ENCODE measurements at regions not wholly inside any gene's neighbourhood (a gene's known extent, or its start where the extent isn't known, plus 50 kb on each side); places are given as distances from the start of the nearest gene placed in this dataset.
"Not testable (repeated sequence)": the region's sequence is repeated elsewhere in the genome, so short reads cannot be mapped to it uniquely, and the experiment has no call there.

- DNase-seq (ENCODE audit: low spot score), result no peak
Measured at GRCh38 chr12:68387338-68387737, 55.2 kb upstream of the MDM1 start.

- DNase-seq (ENCODE audit: low spot score), result no peak
Measured at GRCh38 chr12:68389305-68389704, 57.1 kb upstream of the MDM1 start.

GRCh38 chr12:68391937-68392336 lies 59.8 kb upstream of the MDM1 start:
- no peak for DNase-seq (ENCODE audit: low spot score)

GRCh38 chr12:68392376-68392775 lies 60.2 kb upstream of the MDM1 start:
- DNase-seq (ENCODE audit: low spot score), result no peak

GRCh38 chr12:68393417-68393816 lies 61.3 kb upstream of the MDM1 start:
- no peak for DNase-seq (ENCODE audit: low spot score)

GRCh38 chr12:68397566-68398158 lies 65.5 kb upstream of the MDM1 start:
- no peak for DNase-seq (ENCODE audit: low spot score)

- DNase-seq (ENCODE audit: low spot score), result not testable (repeated sequence)
Measured at GRCh38 chr12:68398689-68399088, 66.5 kb upstream of the MDM1 start.

- DNase-seq (ENCODE audit: low spot score), result no peak
Measured at GRCh38 chr12:68400226-68400829, 68.2 kb upstream of the MDM1 start.

- no peak for DNase-seq (ENCODE audit: low spot score)
Measured at GRCh38 chr12:68402422-68402821, 70.3 kb upstream of the MDM1 start.

GRCh38 chr12:68403296-68403695 lies 71.1 kb upstream of the MDM1 start:
- no peak for DNase-seq (ENCODE audit: low spot score)

- no peak for DNase-seq (ENCODE audit: low spot score)
Measured at GRCh38 chr12:68403711-68404110, 71.5 kb upstream of the MDM1 start.

- DNase-seq (ENCODE audit: low spot score), result no peak
Measured at GRCh38 chr12:68405343-68405781, 73.2 kb upstream of the MDM1 start.

GRCh38 chr12:68406134-68406576 lies 74.0 kb upstream of the MDM1 start:
- DNase-seq (ENCODE audit: low spot score), result peak; percentile 54

GRCh38 chr12:68406911-68407310 lies 74.7 kb upstream of the MDM1 start:
- DNase-seq (ENCODE audit: low spot score), result no peak

- no peak for DNase-seq (ENCODE audit: low spot score)
Measured at GRCh38 chr12:68410018-68410660, 78.0 kb upstream of the MDM1 start.

GRCh38 chr12:68411371-68411770 lies 79.2 kb upstream of the MDM1 start:
- no peak for DNase-seq (ENCODE audit: low spot score)

GRCh38 chr12:68414988-68415387 lies 82.8 kb upstream of the MDM1 start:
- DNase-seq (ENCODE audit: low spot score), result no peak

- no peak for DNase-seq (ENCODE audit: low spot score)
Measured at GRCh38 chr12:68416350-68416749, 84.2 kb upstream of the MDM1 start.

- DNase-seq (ENCODE audit: low spot score), result no peak
Measured at GRCh38 chr12:68416826-68417225, 84.7 kb upstream of the MDM1 start.

GRCh38 chr12:68418137-68418460 lies 85.9 kb upstream of the MDM1 start:
- DNase-seq (ENCODE audit: low spot score), result no peak

GRCh38 chr12:68420225-68421010 lies 88.3 kb upstream of the MDM1 start:
- DNase-seq (ENCODE audit: low spot score), result no peak

- DNase-seq (ENCODE audit: low spot score), result no peak
Measured at GRCh38 chr12:68422159-68422558, 90.0 kb upstream of the MDM1 start.
